ENCODE measurements at regions not wholly inside any gene's neighbourhood (a gene's known extent, or its start where the extent isn't known, plus 50 kb on each side); places are given as distances from the start of the nearest gene placed in this dataset.

DNA sequence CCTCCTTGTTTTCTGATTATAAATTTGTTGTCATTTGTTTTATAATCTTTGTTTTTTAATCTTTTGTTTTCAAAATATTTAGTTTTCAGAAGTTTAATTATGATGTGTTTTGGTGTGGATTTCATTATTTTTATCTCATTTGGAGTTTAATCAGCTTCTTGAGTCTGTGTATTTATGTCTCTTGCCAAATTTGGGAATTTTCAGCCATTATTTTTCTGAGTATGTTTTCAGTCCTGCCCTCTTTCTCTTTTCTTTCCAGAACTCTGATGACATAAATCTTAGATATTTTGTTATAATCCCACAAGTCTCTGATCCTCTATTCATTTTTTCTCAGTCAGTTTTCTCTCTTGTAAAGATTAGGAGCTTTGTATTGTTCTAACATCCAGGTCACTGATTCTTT lies 89.8 kb downstream of the RHOU start:
- TF ChIP-seq, protein P1, sequence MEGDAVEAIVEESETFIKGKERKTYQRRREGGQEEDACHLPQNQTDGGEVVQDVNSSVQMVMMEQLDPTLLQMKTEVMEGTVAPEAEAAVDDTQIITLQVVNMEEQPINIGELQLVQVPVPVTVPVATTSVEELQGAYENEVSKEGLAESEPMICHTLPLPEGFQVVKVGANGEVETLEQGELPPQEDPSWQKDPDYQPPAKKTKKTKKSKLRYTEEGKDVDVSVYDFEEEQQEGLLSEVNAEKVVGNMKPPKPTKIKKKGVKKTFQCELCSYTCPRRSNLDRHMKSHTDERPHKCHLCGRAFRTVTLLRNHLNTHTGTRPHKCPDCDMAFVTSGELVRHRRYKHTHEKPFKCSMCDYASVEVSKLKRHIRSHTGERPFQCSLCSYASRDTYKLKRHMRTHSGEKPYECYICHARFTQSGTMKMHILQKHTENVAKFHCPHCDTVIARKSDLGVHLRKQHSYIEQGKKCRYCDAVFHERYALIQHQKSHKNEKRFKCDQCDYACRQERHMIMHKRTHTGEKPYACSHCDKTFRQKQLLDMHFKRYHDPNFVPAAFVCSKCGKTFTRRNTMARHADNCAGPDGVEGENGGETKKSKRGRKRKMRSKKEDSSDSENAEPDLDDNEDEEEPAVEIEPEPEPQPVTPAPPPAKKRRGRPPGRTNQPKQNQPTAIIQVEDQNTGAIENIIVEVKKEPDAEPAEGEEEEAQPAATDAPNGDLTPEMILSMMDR (conservative IDR thresholded peaks at IDR 0.05): no peak
- no peak overlapping the region for H3K27ac ChIP-seq

DNA sequence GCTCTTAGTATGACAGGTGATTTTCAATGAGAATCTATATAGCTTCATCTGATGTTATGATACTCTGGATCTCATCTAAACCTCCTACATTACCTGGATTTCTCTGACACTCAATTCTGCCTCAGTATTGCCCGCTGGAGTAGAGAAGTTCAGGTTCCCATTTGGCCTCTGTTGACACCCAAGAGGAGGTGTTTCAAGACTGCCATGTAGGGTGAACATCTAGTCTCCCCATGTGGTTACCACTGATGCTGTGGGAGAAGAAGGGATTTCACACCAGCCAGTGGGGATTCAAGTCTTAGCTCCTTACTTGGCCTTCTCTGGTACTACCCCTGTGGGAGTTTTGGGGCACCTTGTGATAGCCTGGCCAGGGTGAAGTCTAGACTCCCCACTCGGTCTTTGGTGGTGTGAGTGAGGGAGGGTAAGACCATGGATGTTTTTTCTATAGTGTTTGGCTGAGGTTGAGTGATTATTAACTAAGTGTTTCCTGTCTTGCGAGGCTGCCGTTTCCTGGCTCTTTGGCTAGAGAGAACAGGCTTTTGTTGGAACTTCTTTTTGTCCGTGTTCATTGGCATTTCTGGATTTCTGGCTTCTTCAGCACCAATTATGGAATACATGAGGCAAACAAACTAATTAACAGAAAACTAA lies 90.7 kb downstream of the RHOU start:
- TF ChIP-seq, protein P1 (conservative IDR thresholded peaks at IDR 0.05): no peak
- H3K27ac ChIP-seq: peak overlapping the region; percentile 27; the same call in 1 of the 2 replicates

DNA sequence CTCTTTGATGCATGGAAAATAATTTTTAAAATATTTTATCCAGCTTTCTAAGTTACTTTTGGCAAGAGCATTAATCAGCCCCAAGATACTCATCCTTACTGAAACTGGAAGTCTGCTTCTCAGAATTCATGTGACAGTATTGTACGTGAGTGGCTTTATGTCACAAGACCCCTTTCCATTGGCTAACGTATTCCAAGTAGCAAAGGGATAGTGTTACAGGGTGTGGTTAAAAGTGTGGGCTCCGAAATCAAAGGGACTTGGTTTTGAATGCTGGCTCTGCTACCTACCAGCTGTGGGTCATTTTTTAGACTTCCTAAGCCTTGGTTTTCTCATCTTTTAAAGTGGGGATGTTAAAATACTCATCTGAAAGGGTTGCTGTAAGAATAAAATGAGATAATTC lies 91.7 kb downstream of the RHOU start:
- H3K27ac ChIP-seq: peak overlapping the region; percentile 27; the same call in 1 of the 2 replicates
- TF ChIP-seq, protein P1 (conservative IDR thresholded peaks at IDR 0.05): no peak

DNA sequence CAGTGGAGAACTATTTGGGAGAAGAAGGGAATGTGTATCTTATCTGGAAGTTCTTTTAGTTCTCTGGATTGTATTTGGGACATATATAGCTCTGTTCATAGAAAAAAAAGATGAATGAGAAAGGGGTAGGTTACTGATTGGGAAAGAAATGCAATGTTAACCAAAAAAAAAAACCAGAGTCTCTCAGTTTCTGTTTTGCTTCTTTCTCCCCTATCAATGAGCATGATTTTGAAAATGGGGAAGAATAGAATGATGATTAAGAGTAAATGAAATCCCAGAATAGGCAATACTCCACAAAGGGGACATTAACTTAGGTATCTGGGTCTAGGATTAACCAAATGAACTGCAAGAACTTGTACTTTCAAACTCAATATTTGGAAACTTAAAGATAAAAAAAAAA lies 92.9 kb downstream of the RHOU start:
- TF ChIP-seq, protein P1 (conservative IDR thresholded peaks at IDR 0.05): no peak
- no peak overlapping the region for H3K27ac ChIP-seq

DNA sequence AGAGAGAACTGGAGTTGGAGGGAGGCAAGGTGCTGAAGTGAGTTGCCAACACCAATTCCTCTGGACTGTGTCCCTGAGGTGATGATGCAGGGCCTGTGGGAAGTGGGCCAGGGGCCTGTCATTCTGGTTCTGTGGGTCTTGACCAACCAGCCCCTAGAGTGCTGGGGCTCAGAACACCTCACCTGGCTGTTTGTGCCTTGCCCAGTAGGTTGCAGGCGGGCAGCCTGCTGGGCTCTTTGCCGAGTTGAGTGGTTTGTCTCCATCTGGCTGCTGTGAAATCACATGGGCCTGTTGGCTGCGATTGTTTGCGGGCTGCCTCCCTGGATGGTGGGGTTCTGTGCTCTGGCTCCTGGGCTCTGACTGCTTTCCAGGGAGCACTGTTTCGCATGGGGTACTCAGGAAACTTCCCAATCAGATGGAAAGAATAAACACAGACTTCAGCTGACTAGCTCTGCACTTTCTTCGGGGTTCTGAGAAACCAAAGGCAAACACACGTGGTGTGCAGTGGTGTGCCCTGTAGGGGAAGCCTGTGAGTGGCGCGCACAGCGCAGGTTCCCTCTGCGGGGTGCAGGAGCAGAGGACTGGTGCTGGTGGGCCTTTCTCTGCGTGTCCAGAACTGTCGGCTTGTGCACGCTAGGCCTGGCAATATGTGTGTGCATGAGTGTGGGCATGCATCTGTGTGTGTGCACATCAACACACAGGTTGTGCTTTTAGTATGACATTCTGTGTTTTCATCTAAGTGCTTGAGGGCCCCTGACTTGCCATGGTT lies 95.1 kb downstream of the RHOU start:
- H3K27ac ChIP-seq: no peak overlapping the region
- TF ChIP-seq, protein P1 (conservative IDR thresholded peaks at IDR 0.05): no peak

DNA sequence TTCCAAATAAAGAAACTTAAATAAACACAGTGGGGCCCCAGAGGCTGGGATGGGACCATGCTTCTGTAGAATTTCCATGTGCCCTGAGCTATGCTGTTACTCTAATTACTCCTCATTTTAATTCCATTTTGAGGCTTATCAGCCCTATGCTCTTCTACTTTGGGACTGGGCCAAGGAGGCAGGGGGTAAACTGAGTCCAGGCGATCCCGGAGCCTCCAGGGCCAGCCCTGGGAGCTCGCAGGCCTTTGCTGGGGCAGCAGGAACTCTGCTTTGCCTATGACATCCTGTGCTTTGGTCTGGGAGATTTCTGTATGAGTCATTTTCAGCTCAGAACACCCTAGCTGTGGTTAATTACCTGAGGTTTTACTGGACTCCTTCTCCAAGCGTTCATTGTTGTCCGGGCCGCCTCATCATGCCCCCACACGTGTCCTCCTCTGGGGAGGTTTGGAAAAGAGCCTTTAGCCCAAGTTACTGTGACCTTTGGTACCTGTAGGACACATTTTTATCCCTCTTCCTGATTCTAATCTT lies 95.7 kb downstream of the RHOU start:
- TF ChIP-seq, protein P1 (conservative IDR thresholded peaks at IDR 0.05): no peak
- no peak overlapping the region for H3K27ac ChIP-seq

DNA sequence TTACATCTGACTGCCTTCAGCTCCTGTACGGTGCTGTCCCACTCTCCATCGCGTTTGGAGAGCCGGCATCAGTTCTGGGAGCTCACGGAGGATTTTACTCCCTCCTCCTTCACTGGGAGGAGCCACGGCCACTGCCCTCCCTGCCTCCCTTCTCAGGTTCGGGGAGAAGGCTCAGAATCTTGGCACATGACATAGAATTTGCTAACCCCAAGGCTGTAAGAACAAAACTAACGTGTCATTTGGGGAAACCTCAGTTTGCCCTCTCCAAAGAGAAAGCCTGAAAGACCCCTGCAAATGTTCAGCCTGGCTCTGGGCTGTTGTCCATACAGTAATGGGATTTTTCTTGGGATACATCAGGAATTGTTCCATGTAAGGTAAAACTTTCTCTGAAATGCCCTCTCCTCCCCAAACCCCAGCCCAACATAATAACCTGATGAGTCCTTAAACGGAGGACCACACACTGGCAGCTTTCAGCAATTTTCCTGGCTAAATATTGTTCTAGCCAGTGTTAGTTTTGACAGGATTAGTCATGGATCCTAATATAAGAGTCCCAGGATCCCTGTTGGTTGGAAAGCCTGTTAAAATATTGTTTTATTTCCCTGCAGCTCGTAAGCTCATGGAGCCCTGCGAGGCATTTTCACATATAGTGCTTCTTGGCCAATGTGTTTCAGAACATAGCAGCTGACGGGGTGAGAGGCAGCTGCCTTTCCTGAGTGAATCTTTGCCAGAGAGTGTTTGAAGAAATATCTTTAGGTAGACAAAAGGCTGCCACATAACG lies 98.8 kb downstream of the RHOU start:
- no peak overlapping the region for H3K27ac ChIP-seq
- TF ChIP-seq, protein P1 (conservative IDR thresholded peaks at IDR 0.05): no peak
